ENCODE measurements at regions not wholly inside any gene's neighbourhood (a gene's known extent, or its start where the extent isn't known, plus 50 kb on each side); places are given as distances from the start of the nearest gene placed in this dataset.

GRCh38 chr2:9154061-9154460 lies 52.6 kb upstream of the ASAP2 start:
- Histone ChIP-seq H4K5ac (ENCODE audit: insufficient read length, low read depth, low read length) (no peak overlapping the region), H3K4ac (replicated peaks; ENCODE audit: insufficient read length, low read depth, low read length) (no peak overlapping the region), H3K27me3 (replicated peaks in 1 of 4; ENCODE audit: control insufficient read depth in 3 of 4, extremely low read depth in 1 of 4, insufficient read depth in 3 of 4, low read length in 3 of 4) (no peaks in the 10 kb centered on the region), H3K23me2 (ENCODE audit: low read depth, low read length) (peaks cover 6% of the 10 kb centered on the region; the same call in 1 of the 2 replicates), H4K20me1 (replicated peaks in 1 of 2; ENCODE audit: control insufficient read depth in 1 of 2, insufficient read depth in 2 of 2, low read length in 2 of 2) (peaks cover 0 to 3% of the 10 kb centered on the region in 2 experiments), H2BK20ac (ENCODE audit: low read length) (no peak overlapping the region), H2BK12ac (ENCODE audit: low read depth, low read length) (no peak overlapping the region), H3K4me3 (ENCODE audit: extremely low read depth in 1 of 4, insufficient read depth in 2 of 4, low read depth in 3 of 4, low read length in 4 of 4) (no peak overlapping the region), H4K91ac (replicated peaks; ENCODE audit: insufficient read length, low read length) (no peak overlapping the region), H3K56ac (replicated peaks; ENCODE audit: insufficient read length, low read depth, low read length) (no peak overlapping the region), H2AFZ (ENCODE audit: low read length) (no peak overlapping the region), H3K23ac (ENCODE audit: insufficient read length) (no peak overlapping the region), H2BK15ac (ENCODE audit: low read length) (no peak overlapping the region), H3K4me2 (ENCODE audit: insufficient read depth in 1 of 2, low read depth in 2 of 2, low read length in 2 of 2) (no peak overlapping the region), H3K14ac (ENCODE audit: insufficient read length) (no peak overlapping the region), H3K79me1 (ENCODE audit: low read depth, low read length) (no peaks in the 10 kb centered on the region), H3K36me3 (ENCODE audit: control insufficient read depth in 2 of 4, insufficient read depth in 4 of 4, low read length in 3 of 4) (no peaks in the 10 kb centered on the region), H3K79me2 (ENCODE audit: control insufficient read depth in 1 of 2, insufficient read depth in 2 of 2, low read length in 2 of 2) (no peaks in the 10 kb centered on the region), H4K8ac (ENCODE audit: extremely low read depth, insufficient read depth, low read length) (no peak overlapping the region), H3K9me3 (ENCODE audit: insufficient read depth in 2 of 2, low read depth in 1 of 2, low read length in 1 of 2) (no peaks in the 10 kb centered on the region), H3K18ac (ENCODE audit: extremely low read depth, low read length) (no peak overlapping the region), H3K4me1 (replicated peaks in 1 of 4; ENCODE audit: control insufficient read depth in 3 of 4, insufficient read depth in 4 of 4, low read length in 3 of 4) (peaks cover 0 to 2% (median under 1%) of the 10 kb centered on the region in 4 experiments; a peak in 4 of 7 replicates), H2AK5ac (ENCODE audit: low read depth, low read length) (no peak overlapping the region), H2BK5ac (ENCODE audit: low read depth, low read length) (no peak overlapping the region), H2BK120ac (replicated peaks; ENCODE audit: low read depth, low read length) (no peak overlapping the region), H3K9ac (replicated peaks in 1 of 4; ENCODE audit: extremely low read depth in 1 of 4, low read depth in 3 of 4, low read length in 3 of 4) (no peak overlapping the region), H3K27ac (ENCODE audit: low read depth, low read length) (no peak overlapping the region)
- DNase-seq (ENCODE audit: low read depth in 1 of 2, low spot score in 2 of 2) (no peak), FAIRE-seq (no peak)
- ChIA-PET CTCF (ENCODE audit: partially characterized antibody) (interaction anchor here (0.5 to 5.7 kb wide), 7 partner anchors 12 to 259 kb away, joined by 3 to 59 read pairs (median 3); no protein-coding TSS in a partner anchor), POLR2A (ENCODE audit: partially characterized antibody) (interaction anchor here (0.6 kb wide), 1 partner anchor 144 kb away, joined by 3 read pairs; no protein-coding TSS in a partner anchor)
- 0 out of 4 replicates have a peak, but pooled peaks of 1 of the 2 experiments have one; percentile 49 for TF ChIP-seq HDAC2 (IDR thresholded peaks at IDR 0.05; ENCODE audit: borderline replicate concordance in 1 of 2, low read depth in 2 of 2, low read length in 2 of 2)
- TF ChIP-seq CBX8 (IDR thresholded peaks at IDR 0.05; ENCODE audit: borderline replicate concordance, low read depth, low read length), result no peak
- TF ChIP-seq KDM1A (IDR thresholded peaks at IDR 0.05; ENCODE audit: borderline replicate concordance, low read length), result peak; percentile 53; the same call in 1 of the 2 replicates
- WGBS, 2 experiments (ENCODE audit: extremely low coverage in 1 of 2, insufficient coverage in 1 of 2, insufficient read length in 1 of 2, insufficient replicate concordance in 2 of 2, low coverage in 1 of 2, low lambda C conversion rate in 2 of 2, missing lambda C conversion rate in 1 of 2), result 94% methylated on average over 2 of the region's 2 CpGs; no CpG with 5 or more reads in 1 of the 2 experiments

Measured in H1 (cell line).